Natural killer cell treated with Interleukin-12 subunit alpha and Interleukin-12 subunit beta and Interleukin-15 and Interleukin-18, amount 100 ng/mL, for 72 hours (primary cell): ENCODE measurements at regions not wholly inside any gene's neighbourhood (a gene's known extent, or its start where the extent isn't known, plus 50 kb on each side); places are given as distances from the start of the nearest gene placed in this dataset.

Source experiments
- ATAC-seq, 2 donors: fragments of 150-1000 bp; cut with Tn5 transposase in 1 of 2; sonication (Bioruptor Pico), chemical (Tn5 transposase) in 1 of 2; 2 replicates each; pipeline ENCODE4 v1.10.0; 2021
- DNase-seq: peaks from one replicate; pipeline ENCODE4 v3.0.0; 2022; ENCODE audit warnings: low spot score
- H3K27ac Mint-ChIP-seq, 2 donors: 1 replicate in 1 of 2; 2 replicates in 1 of 2; pipeline ENCODE4 v1.8.0; 2022; ENCODE audit warnings: mixed read lengths in 2 of 2, mild to moderate bottlenecking in 1 of 2, moderate library complexity in 1 of 2
- H3K27me3 Mint-ChIP-seq, 2 donors: 1 replicate in 1 of 2; 2 replicates in 1 of 2; pipeline ENCODE4 v1.8.0; 2022; ENCODE audit warnings: mixed read lengths in 2 of 2
- H3K36me3 Mint-ChIP-seq: one replicate; pipeline ENCODE4 v1.8.0; 2022; ENCODE audit warnings: mixed read lengths
- H3K4me1 Mint-ChIP-seq, 2 donors: 1 replicate in 1 of 2; 2 replicates in 1 of 2; pipeline ENCODE4 v1.8.0; 2022; ENCODE audit warnings: low read depth in 2 of 2, mixed read lengths in 2 of 2, mild to moderate bottlenecking in 1 of 2
- H3K4me3 Mint-ChIP-seq: one replicate; pipeline ENCODE4 v1.8.0; 2022; ENCODE audit warnings: mixed read lengths
- H3K9me3 Mint-ChIP-seq: 2 replicates; pipeline ENCODE4 v1.8.0; 2022; ENCODE audit warnings: mixed read lengths

- Mint-ChIP-seq H3K4me1 (peaks cover 0 to 3% of the 10 kb centered on the region in 2 donors), H3K27me3 (peaks cover 0 to 9% of the 10 kb centered on the region in 2 donors)
- no peak for ATAC-seq
Measured at GRCh38 chr2:103103678-103104077, 341.8 kb downstream of the TMEM182 start.

GRCh38 chr2:103119352-103119751, 357.5 kb downstream of the TMEM182 start:
- H3K36me3 Mint-ChIP-seq: no peaks in the 10 kb centered on the region
- DNase-seq (no peak), ATAC-seq (no peak)
- H3K4me3 Mint-ChIP-seq: no peak overlapping the region
- H3K27ac Mint-ChIP-seq: no peak overlapping the region
- H3K9me3 Mint-ChIP-seq: no peaks in the 10 kb centered on the region
- H3K4me1 Mint-ChIP-seq: no peaks in the 10 kb centered on the region
- H3K27me3 Mint-ChIP-seq: peaks cover 2 to 6% of the 10 kb centered on the region in 2 donors

More at GRCh38 chr2:103103678-103104077, 341.8 kb downstream of the TMEM182 start:
- H3K9me3 Mint-ChIP-seq: no peaks in the 10 kb centered on the region
- no peaks in the 10 kb centered on the region for H3K36me3 Mint-ChIP-seq
- H3K4me3 Mint-ChIP-seq: no peak overlapping the region
- no peak overlapping the region for H3K27ac Mint-ChIP-seq
- DNase-seq: no peak

- Mint-ChIP-seq H3K4me1 (no peaks in the 10 kb centered on the region), H3K27me3 (peaks cover 2 to 6% of the 10 kb centered on the region in 2 donors)
Measured at GRCh38 chr2:103121106-103121505, 359.3 kb downstream of the TMEM182 start.

GRCh38 chr2:103123516-103123915, 361.7 kb downstream of the TMEM182 start:
- Mint-ChIP-seq H3K4me3 (no peak overlapping the region), H3K27ac (no peak overlapping the region), H3K4me1 (no peaks in the 10 kb centered on the region), H3K36me3 (no peaks in the 10 kb centered on the region), H3K27me3 (peaks cover 0 to 2% of the 10 kb centered on the region in 2 donors), H3K9me3 (no peaks in the 10 kb centered on the region)
- DNase-seq (no peak), ATAC-seq (no peak)

More at GRCh38 chr2:103121106-103121505, 359.3 kb downstream of the TMEM182 start:
- no peak for ATAC-seq
- no peaks in the 10 kb centered on the region for H3K36me3 Mint-ChIP-seq
- no peaks in the 10 kb centered on the region for H3K9me3 Mint-ChIP-seq
- no peak overlapping the region for H3K4me3 Mint-ChIP-seq
- DNase-seq: no peak
- H3K27ac Mint-ChIP-seq: no peak overlapping the region

DNA sequence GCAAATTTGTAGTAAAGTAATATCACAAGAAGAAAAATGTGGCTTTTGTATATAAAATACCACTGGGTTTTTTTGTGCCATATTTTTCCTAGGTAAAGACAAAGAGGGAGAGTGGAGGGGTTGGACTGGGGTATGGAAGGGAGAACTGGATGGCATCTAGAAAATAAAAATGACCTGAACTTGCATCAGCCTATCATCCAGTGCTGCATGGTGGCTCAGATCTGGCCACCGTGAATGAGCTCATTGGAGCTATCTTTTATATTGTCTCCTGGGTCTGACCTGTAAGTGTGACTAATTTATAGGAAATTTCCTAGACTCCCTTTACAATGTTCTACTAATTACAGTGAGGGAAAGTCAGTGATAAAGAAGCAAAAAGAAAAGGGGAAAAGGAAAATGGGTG, 369.0 kb downstream of the TMEM182 start:
- DNase-seq: no peak
- no peak for ATAC-seq
- H3K9me3 Mint-ChIP-seq: peaks cover 3% of the 10 kb centered on the region
- peak overlapping the region; percentile 47 for H3K4me3 Mint-ChIP-seq
- H3K4me1 Mint-ChIP-seq: peaks cover 23 to 24% of the 10 kb centered on the region in 2 donors
- peaks cover 0 to 2% of the 10 kb centered on the region in 2 donors for H3K27me3 Mint-ChIP-seq
- no peaks in the 10 kb centered on the region for H3K36me3 Mint-ChIP-seq
- H3K27ac Mint-ChIP-seq: peak overlapping the region in 1 of 2 donors; percentile 60

DNA sequence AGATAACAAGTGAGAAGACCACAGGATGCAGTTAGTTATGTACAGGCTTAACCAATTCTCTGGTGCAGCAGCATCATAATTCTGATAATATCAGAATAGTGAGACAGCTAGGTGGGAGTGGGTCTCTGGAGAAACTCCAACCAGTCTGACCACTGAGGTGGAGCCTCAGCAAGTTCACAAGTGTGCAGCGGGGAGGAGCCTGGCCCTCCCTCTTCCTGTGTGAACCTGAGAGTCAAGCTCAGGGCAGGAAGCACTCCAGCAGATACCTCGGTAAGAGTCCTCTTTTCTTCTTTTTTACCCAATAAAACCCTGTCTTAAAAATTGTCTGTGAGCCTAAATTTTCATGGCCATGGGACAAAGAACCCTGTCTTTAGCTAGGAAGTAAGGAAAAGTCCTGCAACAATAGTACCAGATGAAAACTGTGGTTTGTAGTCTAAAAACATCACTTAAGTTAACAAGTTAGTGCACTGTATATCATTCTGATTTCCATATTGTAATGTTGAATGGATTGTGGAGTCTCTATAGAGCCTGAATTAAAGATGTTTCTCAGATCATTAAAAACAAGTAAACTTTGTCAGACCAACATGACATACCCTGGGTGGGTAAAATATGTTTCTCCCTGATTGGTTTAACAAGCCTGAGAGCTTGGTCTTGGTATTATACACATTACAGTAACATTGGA, 370.8 kb downstream of the TMEM182 start:
- H3K27me3 Mint-ChIP-seq: no peaks in the 10 kb centered on the region
- DNase-seq (peak; percentile 64), ATAC-seq (peak; percentile 88 to 93)
- peak overlapping the region; percentile 45 to 60 for H3K27ac Mint-ChIP-seq
- H3K36me3 Mint-ChIP-seq: no peaks in the 10 kb centered on the region
- peaks cover 23 to 24% of the 10 kb centered on the region in 2 donors for H3K4me1 Mint-ChIP-seq
- H3K9me3 Mint-ChIP-seq: peaks cover 3% of the 10 kb centered on the region
- peak overlapping the region; percentile 55 for H3K4me3 Mint-ChIP-seq

DNA sequence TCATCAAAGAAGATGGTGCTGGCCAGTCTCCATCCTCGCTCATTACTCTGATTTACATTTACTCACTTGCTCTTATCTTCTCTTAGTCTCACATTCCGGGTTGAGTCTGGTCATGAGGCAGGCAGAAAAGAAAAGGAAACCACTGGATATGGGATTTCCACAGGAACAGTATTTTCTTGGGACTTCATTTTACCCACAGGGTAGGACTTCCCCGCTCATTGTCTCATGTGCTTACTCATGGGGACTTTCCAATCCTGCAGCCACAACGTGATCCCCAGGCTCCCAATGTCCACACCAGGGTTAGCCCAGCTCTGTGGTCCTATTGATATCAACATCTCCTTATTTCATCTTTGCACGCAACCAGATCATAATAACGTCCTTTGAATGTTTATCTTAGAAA, 373.8 kb downstream of the TMEM182 start:
- peaks cover 3% of the 10 kb centered on the region for H3K9me3 Mint-ChIP-seq
- H3K36me3 Mint-ChIP-seq: no peaks in the 10 kb centered on the region
- ATAC-seq (no peak), DNase-seq (no peak)
- no peaks in the 10 kb centered on the region for H3K27me3 Mint-ChIP-seq
- H3K27ac Mint-ChIP-seq: peak overlapping the region in 1 of 2 donors; percentile 9
- H3K4me1 Mint-ChIP-seq: peaks cover 23 to 32% of the 10 kb centered on the region in 2 donors
- H3K4me3 Mint-ChIP-seq: no peak overlapping the region

DNA sequence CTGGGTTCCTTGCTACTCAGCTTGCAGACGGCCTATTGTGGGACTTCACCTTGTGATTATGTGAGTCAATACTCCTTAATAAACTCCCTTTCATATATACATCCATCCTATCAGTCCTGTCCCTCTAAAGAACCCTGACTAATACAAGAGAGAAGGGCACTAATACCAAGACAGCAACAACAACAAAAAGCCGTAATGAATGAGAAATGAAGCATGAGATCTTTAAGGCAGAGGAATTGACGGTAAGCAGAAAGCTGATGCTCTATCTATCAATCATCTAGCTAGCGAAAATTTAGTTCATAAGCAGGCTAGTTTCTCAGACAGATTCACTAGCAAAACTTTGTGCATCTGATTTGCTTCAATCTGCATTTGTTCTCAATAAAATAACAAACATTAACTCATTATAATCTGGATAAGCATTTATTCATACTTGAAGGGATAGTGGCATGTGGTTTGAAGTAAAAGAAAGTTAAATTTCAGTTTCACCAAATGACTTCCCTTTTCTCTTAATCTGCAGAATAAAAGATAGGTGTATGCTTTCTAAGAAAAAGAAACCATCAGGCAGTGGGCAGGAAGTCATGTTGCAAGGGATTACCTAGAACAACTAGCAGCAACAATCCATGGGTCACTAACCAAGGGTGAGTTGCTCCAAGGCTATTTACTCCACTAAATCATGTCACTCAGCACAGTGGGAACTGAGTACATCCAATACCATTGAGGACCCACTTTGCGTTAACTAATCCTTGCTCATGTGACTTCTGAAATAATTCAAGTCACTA, 376.5 kb downstream of the TMEM182 start:
- H3K4me1 Mint-ChIP-seq: peaks cover 0 to 13% of the 10 kb centered on the region in 2 donors
- ATAC-seq: peak; percentile 43 to 61

GRCh38 chr2:103139628-103140268, 377.9 kb downstream of the TMEM182 start:
- no peaks in the 10 kb centered on the region for H3K27me3 Mint-ChIP-seq
- H3K36me3 Mint-ChIP-seq: peaks cover 8% of the 10 kb centered on the region
- peaks cover 0 to 10% of the 10 kb centered on the region in 2 donors for H3K4me1 Mint-ChIP-seq
- DNase-seq (no peak), ATAC-seq (no peak)
- H3K27ac Mint-ChIP-seq: peak overlapping the region in 1 of 2 donors; percentile 42
- peaks cover 14% of the 10 kb centered on the region for H3K9me3 Mint-ChIP-seq
- H3K4me3 Mint-ChIP-seq: no peak overlapping the region

More for the DNA sequence above, 376.5 kb downstream of the TMEM182 start:
- no peak for DNase-seq
- Mint-ChIP-seq H3K27me3 (no peaks in the 10 kb centered on the region), H3K36me3 (peaks cover 8% of the 10 kb centered on the region), H3K4me3 (no peak overlapping the region), H3K9me3 (peaks cover 14% of the 10 kb centered on the region), H3K27ac (no peak overlapping the region)

DNA sequence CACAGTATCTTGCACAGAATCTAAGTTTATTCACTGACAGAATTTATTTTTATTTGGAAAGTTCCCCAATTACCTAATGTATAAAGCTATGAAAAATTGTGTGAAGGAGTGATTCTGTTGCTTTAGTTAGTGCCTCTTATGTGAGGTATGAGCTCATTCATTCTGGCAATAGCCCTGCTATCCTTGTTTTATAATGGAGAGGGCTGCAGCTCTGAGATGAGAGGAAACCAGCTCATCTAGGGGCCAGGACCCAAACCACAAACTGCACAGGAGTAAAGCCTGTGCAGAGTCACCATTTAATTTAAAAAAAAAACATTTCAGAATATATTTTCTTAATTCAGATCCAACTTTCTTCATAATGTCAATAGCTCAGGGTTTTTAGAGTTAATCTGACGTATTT, 383.0 kb downstream of the TMEM182 start:
- H3K9me3 Mint-ChIP-seq: peaks cover 10% of the 10 kb centered on the region
- DNase-seq: no peak
- ATAC-seq: no peak
- H3K4me3 Mint-ChIP-seq: no peak overlapping the region
- H3K27me3 Mint-ChIP-seq: no peaks in the 10 kb centered on the region
- no peak overlapping the region for H3K27ac Mint-ChIP-seq
- peaks cover 8% of the 10 kb centered on the region for H3K36me3 Mint-ChIP-seq
- no peaks in the 10 kb centered on the region for H3K4me1 Mint-ChIP-seq

- no peak overlapping the region for H3K27ac Mint-ChIP-seq
- no peaks in the 10 kb centered on the region for H3K27me3 Mint-ChIP-seq
- DNase-seq: no peak
- no peak overlapping the region for H3K4me3 Mint-ChIP-seq
- no peak for ATAC-seq
- H3K36me3 Mint-ChIP-seq: peaks cover 8% of the 10 kb centered on the region
- peaks cover 1 to 2% of the 10 kb centered on the region in 2 donors for H3K4me1 Mint-ChIP-seq
- peaks cover 10% of the 10 kb centered on the region for H3K9me3 Mint-ChIP-seq
Measured at GRCh38 chr2:103145739-103146138, 383.9 kb downstream of the TMEM182 start.

- no peak overlapping the region for H3K4me3 Mint-ChIP-seq
- H3K4me1 Mint-ChIP-seq: peaks cover 9 to 11% of the 10 kb centered on the region in 2 donors
- no peaks in the 10 kb centered on the region for H3K9me3 Mint-ChIP-seq
- no peaks in the 10 kb centered on the region for H3K27me3 Mint-ChIP-seq
- ATAC-seq: peak in 1 of 2 donors; percentile 49
- no peak overlapping the region for H3K27ac Mint-ChIP-seq
- no peaks in the 10 kb centered on the region for H3K36me3 Mint-ChIP-seq
- no peak for DNase-seq
Measured at GRCh38 chr2:103151046-103151445, 389.2 kb downstream of the TMEM182 start.

- Mint-ChIP-seq H3K27me3 (no peaks in the 10 kb centered on the region), H3K36me3 (no peaks in the 10 kb centered on the region), H3K4me1 (peaks cover 9 to 11% of the 10 kb centered on the region in 2 donors), H3K9me3 (no peaks in the 10 kb centered on the region), H3K4me3 (no peak overlapping the region), H3K27ac (no peak overlapping the region)
- ATAC-seq (no peak), DNase-seq (no peak)
Measured at GRCh38 chr2:103152556-103152955, 390.7 kb downstream of the TMEM182 start.
